ENCODE measurements at regions not wholly inside any gene's neighbourhood (a gene's known extent, or its start where the extent isn't known, plus 50 kb on each side); places are given as distances from the start of the nearest gene placed in this dataset.
"Not testable (repeated sequence)": the region's sequence is repeated elsewhere in the genome, so short reads cannot be mapped to it uniquely, and the experiment has no call there.

GRCh38 chr10:8402576-8402975, 348.1 kb downstream of the GATA3 start:
- H3K4me3 ChIP-seq (ENCODE audit: low read length), result no peak overlapping the region
- H3K27me3 ChIP-seq (ENCODE audit: low read length), result no peaks in the 10 kb centered on the region
- H3K9me3 ChIP-seq (ENCODE audit: low read length), result no peaks in the 10 kb centered on the region
- no peaks in the 10 kb centered on the region for H3K4me1 ChIP-seq (ENCODE audit: low read length)
- H3K27ac ChIP-seq (ENCODE audit: low read length), result no peak overlapping the region
- H2AFZ ChIP-seq (ENCODE audit: low read length), result no peak overlapping the region
- H3K9ac ChIP-seq (ENCODE audit: low read length), result no peak overlapping the region
- H4K20me1 ChIP-seq (ENCODE audit: insufficient read depth, low read depth, low read length), result no peaks in the 10 kb centered on the region
- no peaks in the 10 kb centered on the region for H3K9me2 ChIP-seq (replicated peaks; ENCODE audit: insufficient read depth, low read length)
- no peak overlapping the region for H3K4me2 ChIP-seq (ENCODE audit: low read depth, low read length, poor library complexity, severe bottlenecking)
- no peak for DNase-seq
- no peaks in the 10 kb centered on the region for H3K79me2 ChIP-seq (ENCODE audit: low read length)
- no peaks in the 10 kb centered on the region for H3K36me3 ChIP-seq (ENCODE audit: insufficient read depth, low read length)

GRCh38 chr10:8403711-8404371, 349.4 kb downstream of the GATA3 start:
- no peak overlapping the region for H3K27ac ChIP-seq (ENCODE audit: low read length)
- no peak overlapping the region for H3K4me2 ChIP-seq (ENCODE audit: low read depth, low read length, poor library complexity, severe bottlenecking)

GRCh38 chr10:8404721-8405120, 350.2 kb downstream of the GATA3 start:
- Histone ChIP-seq H3K9me2 (replicated peaks; ENCODE audit: insufficient read depth, low read length) (no peaks in the 10 kb centered on the region), H3K36me3 (ENCODE audit: insufficient read depth, low read length) (no peaks in the 10 kb centered on the region), H3K4me2 (ENCODE audit: low read depth, low read length, poor library complexity, severe bottlenecking) (no peak overlapping the region), H3K79me2 (ENCODE audit: low read length) (no peaks in the 10 kb centered on the region), H4K20me1 (ENCODE audit: insufficient read depth, low read depth, low read length) (no peaks in the 10 kb centered on the region), H3K27ac (ENCODE audit: low read length) (no peak overlapping the region), H3K9me3 (ENCODE audit: low read length) (no peaks in the 10 kb centered on the region), H3K4me3 (ENCODE audit: low read length) (no peak overlapping the region), H2AFZ (ENCODE audit: low read length) (no peak overlapping the region), H3K9ac (ENCODE audit: low read length) (no peak overlapping the region), H3K27me3 (ENCODE audit: low read length) (no peaks in the 10 kb centered on the region), H3K4me1 (ENCODE audit: low read length) (no peaks in the 10 kb centered on the region)
- DNase-seq, result no peak

More at GRCh38 chr10:8403711-8404371, 349.4 kb downstream of the GATA3 start:
- Histone ChIP-seq H3K27me3 (ENCODE audit: low read length) (no peaks in the 10 kb centered on the region), H3K9me2 (replicated peaks; ENCODE audit: insufficient read depth, low read length) (no peaks in the 10 kb centered on the region), H2AFZ (ENCODE audit: low read length) (no peak overlapping the region), H4K20me1 (ENCODE audit: insufficient read depth, low read depth, low read length) (no peaks in the 10 kb centered on the region), H3K4me3 (ENCODE audit: low read length) (no peak overlapping the region), H3K9me3 (ENCODE audit: low read length) (no peaks in the 10 kb centered on the region), H3K36me3 (ENCODE audit: insufficient read depth, low read length) (no peaks in the 10 kb centered on the region), H3K9ac (ENCODE audit: low read length) (no peak overlapping the region), H3K4me1 (ENCODE audit: low read length) (no peaks in the 10 kb centered on the region), H3K79me2 (ENCODE audit: low read length) (no peaks in the 10 kb centered on the region)
- DNase-seq, result no peak

- H3K79me2 ChIP-seq (ENCODE audit: low read length), result no peaks in the 10 kb centered on the region
- no peak overlapping the region for H3K9ac ChIP-seq (ENCODE audit: low read length)
- H2AFZ ChIP-seq (ENCODE audit: low read length), result no peak overlapping the region
- H3K4me2 ChIP-seq (ENCODE audit: low read depth, low read length, poor library complexity, severe bottlenecking), result no peak overlapping the region
- no peak overlapping the region for H3K27ac ChIP-seq (ENCODE audit: low read length)
- H3K4me3 ChIP-seq (ENCODE audit: low read length), result no peak overlapping the region
- no peak for DNase-seq
- H3K4me1 ChIP-seq (ENCODE audit: low read length), result no peaks in the 10 kb centered on the region
- H3K9me2 ChIP-seq (replicated peaks; ENCODE audit: insufficient read depth, low read length), result no peaks in the 10 kb centered on the region
- no peaks in the 10 kb centered on the region for H4K20me1 ChIP-seq (ENCODE audit: insufficient read depth, low read depth, low read length)
- H3K27me3 ChIP-seq (ENCODE audit: low read length), result no peaks in the 10 kb centered on the region
- no peaks in the 10 kb centered on the region for H3K9me3 ChIP-seq (ENCODE audit: low read length)
- H3K36me3 ChIP-seq (ENCODE audit: insufficient read depth, low read length), result no peaks in the 10 kb centered on the region
Observed at GRCh38 chr10:8405596-8405995, 351.1 kb downstream of the GATA3 start.

- no peaks in the 10 kb centered on the region for H3K27me3 ChIP-seq (ENCODE audit: low read length)
Observed at GRCh38 chr10:8407501-8408021, 353.1 kb downstream of the GATA3 start.

GRCh38 chr10:8410506-8410905, 356.0 kb downstream of the GATA3 start:
- Histone ChIP-seq H2AFZ (ENCODE audit: low read length) (no peak overlapping the region), H3K27ac (ENCODE audit: low read length) (no peak overlapping the region), H4K20me1 (ENCODE audit: insufficient read depth, low read depth, low read length) (no peaks in the 10 kb centered on the region), H3K79me2 (ENCODE audit: low read length) (no peaks in the 10 kb centered on the region), H3K9me3 (ENCODE audit: low read length) (no peaks in the 10 kb centered on the region), H3K36me3 (ENCODE audit: insufficient read depth, low read length) (no peaks in the 10 kb centered on the region), H3K9ac (ENCODE audit: low read length) (no peak overlapping the region), H3K4me1 (ENCODE audit: low read length) (no peaks in the 10 kb centered on the region), H3K9me2 (replicated peaks; ENCODE audit: insufficient read depth, low read length) (no peaks in the 10 kb centered on the region), H3K4me2 (ENCODE audit: low read depth, low read length, poor library complexity, severe bottlenecking) (no peak overlapping the region), H3K27me3 (ENCODE audit: low read length) (no peaks in the 10 kb centered on the region), H3K4me3 (ENCODE audit: low read length) (no peak overlapping the region)
- DNase-seq, result no peak

More at GRCh38 chr10:8407501-8408021, 353.1 kb downstream of the GATA3 start:
- Histone ChIP-seq H3K27ac (ENCODE audit: low read length) (no peak overlapping the region), H3K36me3 (ENCODE audit: insufficient read depth, low read length) (no peaks in the 10 kb centered on the region), H3K9ac (ENCODE audit: low read length) (no peak overlapping the region), H3K4me2 (ENCODE audit: low read depth, low read length, poor library complexity, severe bottlenecking) (no peak overlapping the region), H4K20me1 (ENCODE audit: insufficient read depth, low read depth, low read length) (no peaks in the 10 kb centered on the region), H3K9me2 (replicated peaks; ENCODE audit: insufficient read depth, low read length) (no peaks in the 10 kb centered on the region), H3K4me1 (ENCODE audit: low read length) (no peaks in the 10 kb centered on the region), H3K9me3 (ENCODE audit: low read length) (no peaks in the 10 kb centered on the region), H3K79me2 (ENCODE audit: low read length) (no peaks in the 10 kb centered on the region), H3K4me3 (ENCODE audit: low read length) (no peak overlapping the region), H2AFZ (ENCODE audit: low read length) (no peak overlapping the region)
- DNase-seq, result no peak

GRCh38 chr10:8412541-8412940, 358.1 kb downstream of the GATA3 start:
- no peaks in the 10 kb centered on the region for H4K20me1 ChIP-seq (ENCODE audit: insufficient read depth, low read depth, low read length)
- H3K27ac ChIP-seq (ENCODE audit: low read length), result no peak overlapping the region
- H3K9me3 ChIP-seq (ENCODE audit: low read length), result no peaks in the 10 kb centered on the region
- H3K36me3 ChIP-seq (ENCODE audit: insufficient read depth, low read length), result no peaks in the 10 kb centered on the region
- no peaks in the 10 kb centered on the region for H3K79me2 ChIP-seq (ENCODE audit: low read length)
- H3K27me3 ChIP-seq (ENCODE audit: low read length), result no peaks in the 10 kb centered on the region
- no peak overlapping the region for H3K4me3 ChIP-seq (ENCODE audit: low read length)
- no peak overlapping the region for H2AFZ ChIP-seq (ENCODE audit: low read length)
- H3K9ac ChIP-seq (ENCODE audit: low read length), result no peak overlapping the region
- H3K9me2 ChIP-seq (replicated peaks; ENCODE audit: insufficient read depth, low read length), result no peaks in the 10 kb centered on the region
- H3K4me2 ChIP-seq (ENCODE audit: low read depth, low read length, poor library complexity, severe bottlenecking), result no peak overlapping the region
- DNase-seq, result no peak
- H3K4me1 ChIP-seq (ENCODE audit: low read length), result no peaks in the 10 kb centered on the region

GRCh38 chr10:8415029-8415428, 360.5 kb downstream of the GATA3 start:
- H3K4me1 ChIP-seq (ENCODE audit: low read length); H3K36me3 ChIP-seq (ENCODE audit: insufficient read depth, low read length); H3K4me3 ChIP-seq (ENCODE audit: low read length); H3K27me3 ChIP-seq (ENCODE audit: low read length); H3K9me3 ChIP-seq (ENCODE audit: low read length); H3K79me2 ChIP-seq (ENCODE audit: low read length); DNase-seq; H3K27ac ChIP-seq (ENCODE audit: low read length); H3K9me2 ChIP-seq (replicated peaks; ENCODE audit: insufficient read depth, low read length); H4K20me1 ChIP-seq (ENCODE audit: insufficient read depth, low read depth, low read length); H3K9ac ChIP-seq (ENCODE audit: low read length); H2AFZ ChIP-seq (ENCODE audit: low read length); H3K4me2 ChIP-seq (ENCODE audit: low read depth, low read length, poor library complexity, severe bottlenecking): not testable (repeated sequence)

Measured in Karpas-422 (cell line).